Hematopoietic multipotent progenitor cell treated with erythropoietin and hydrocortisone succinate and interleukin-3 and kit ligand, for 6 days (in vitro differentiated cells): ENCODE measurements at regions not wholly inside any gene's neighbourhood (a gene's known extent, or its start where the extent isn't known, plus 50 kb on each side); places are given as distances from the start of the nearest gene placed in this dataset.

Experiments used
- DNase-seq: peaks from one replicate; pipeline ENCODE4 v3.0.0-alpha.2; 2015

- DNase-seq: no peak
Observed at GRCh38 chr4:123575291-123575690, 178.7 kb downstream of the SPRY1 start.

- DNase-seq: no peak
Observed at GRCh38 chr4:123577225-123577906, 180.8 kb downstream of the SPRY1 start.

DNA sequence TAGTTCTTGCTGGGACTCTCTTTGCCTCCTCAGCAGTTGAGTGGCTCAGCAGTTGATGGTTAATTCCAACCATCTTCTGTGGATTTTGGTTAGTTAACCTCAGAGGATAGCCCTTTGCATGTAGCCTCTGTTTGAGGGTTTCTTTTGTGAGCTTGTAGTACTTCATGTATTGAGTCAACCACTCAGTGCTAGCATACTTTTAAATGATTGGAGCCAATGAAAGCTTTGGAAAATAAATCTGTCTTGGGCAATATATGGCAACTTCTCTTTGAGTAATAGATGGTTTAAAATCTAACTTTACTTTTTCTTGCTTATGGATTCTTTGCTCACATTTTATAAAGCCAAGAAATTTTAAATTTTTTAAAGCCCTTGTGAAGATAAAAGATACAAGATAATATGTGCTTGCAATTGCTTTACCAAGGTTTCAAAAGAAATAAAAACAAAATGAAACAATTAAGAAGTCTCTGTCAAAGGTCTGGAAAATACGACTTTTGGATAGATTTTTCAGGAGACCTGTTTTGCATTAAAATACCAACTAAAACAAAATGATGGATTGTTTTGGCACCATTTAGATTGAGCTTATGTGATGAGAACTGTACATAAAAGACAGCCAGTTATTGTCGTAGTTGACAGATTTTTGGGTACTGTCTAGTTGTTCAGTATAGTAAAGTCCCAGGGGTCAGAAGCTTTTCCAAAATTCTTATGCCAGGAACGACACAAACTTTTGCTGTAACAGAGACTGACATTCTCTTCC is 181.9 kb downstream of the SPRY1 start:
- DNase-seq: no peak

- no peak for DNase-seq
Observed at GRCh38 chr4:123579961-123580360, 183.4 kb downstream of the SPRY1 start.

GRCh38 chr4:123580981-123581664 is 184.5 kb downstream of the SPRY1 start:
- DNase-seq: no peak

- no peak for DNase-seq
Observed at GRCh38 chr4:123581802-123582201, 185.2 kb downstream of the SPRY1 start.

- no peak for DNase-seq
Observed at GRCh38 chr4:123583043-123583442, 186.4 kb downstream of the SPRY1 start.

DNA sequence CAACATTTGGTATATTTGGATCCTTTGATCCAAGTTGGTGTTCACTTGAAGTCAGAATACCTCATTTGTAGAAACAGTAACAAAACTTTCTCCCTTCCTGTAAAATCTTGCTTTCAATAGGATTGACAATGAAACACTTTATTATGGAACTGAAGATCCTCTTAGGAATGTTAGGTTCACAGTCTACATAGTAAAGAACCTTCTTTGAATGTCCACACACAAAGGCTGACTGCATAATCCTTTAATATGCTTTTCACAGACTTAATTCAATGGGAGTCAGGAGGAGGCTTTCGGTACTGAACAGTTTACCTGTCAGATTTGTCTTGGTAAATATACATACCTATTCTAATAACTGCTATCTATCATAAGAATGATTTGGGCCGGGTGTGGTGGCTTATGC is 188.5 kb downstream of the SPRY1 start:
- DNase-seq: no peak

- DNase-seq: peak; percentile 86
Observed at GRCh38 chr4:123587983-123588494, 191.4 kb downstream of the SPRY1 start.

- DNase-seq: no peak
Observed at GRCh38 chr4:123588631-123589241, 192.1 kb downstream of the SPRY1 start.

DNA sequence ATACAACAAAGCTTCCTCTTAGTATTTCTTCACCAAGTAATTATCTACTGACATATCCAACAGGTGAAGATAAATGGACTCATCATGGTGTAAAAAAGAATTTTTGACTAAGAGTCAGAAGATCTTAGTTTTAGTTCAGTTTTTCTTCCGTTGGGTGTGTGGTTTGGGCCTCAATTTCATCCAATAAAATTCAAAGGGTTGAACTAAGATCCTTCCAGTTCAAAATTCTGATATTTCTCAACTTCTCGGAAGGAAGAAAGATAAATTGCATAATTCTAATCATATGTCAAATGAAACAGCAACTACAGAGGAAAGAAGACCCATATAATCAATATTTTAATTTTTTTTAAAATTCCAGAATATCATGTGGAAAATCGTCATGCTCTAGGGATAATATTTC is 192.7 kb downstream of the SPRY1 start:
- no peak for DNase-seq

GRCh38 chr4:123591875-123592274 is 195.3 kb downstream of the SPRY1 start:
- no peak for DNase-seq

DNA sequence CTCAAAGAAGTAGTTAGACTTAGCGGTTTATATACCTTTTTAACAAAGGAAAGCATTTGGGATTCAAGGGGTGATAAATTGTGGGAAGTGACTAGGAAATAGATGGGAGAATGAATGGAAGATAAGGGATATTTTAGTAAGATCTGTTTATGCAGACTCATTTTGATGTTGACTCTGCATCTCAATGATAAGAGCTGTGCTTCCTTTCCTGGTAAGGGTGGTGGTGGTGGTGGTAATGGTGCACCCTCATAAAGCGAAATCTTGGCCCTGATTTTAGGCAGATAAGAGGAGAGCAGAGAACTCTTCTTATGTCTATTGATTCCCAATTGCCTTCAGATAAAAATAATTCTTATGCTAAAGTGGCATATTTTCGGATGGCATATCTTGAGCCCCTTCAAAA is 197.1 kb downstream of the SPRY1 start:
- DNase-seq: peak; percentile 41

- no peak for DNase-seq
Observed at GRCh38 chr4:123596805-123597204, 200.2 kb downstream of the SPRY1 start.

GRCh38 chr4:123597586-123597985 is 201.0 kb downstream of the SPRY1 start:
- DNase-seq: no peak

GRCh38 chr4:123598331-123598730 is 201.7 kb downstream of the SPRY1 start:
- no peak for DNase-seq

- DNase-seq: peak; percentile 64
Observed at GRCh38 chr4:123599061-123599919, 202.7 kb downstream of the SPRY1 start.

GRCh38 chr4:123599920-123600810 is 203.6 kb downstream of the SPRY1 start:
- peak; percentile 99 for DNase-seq

DNA sequence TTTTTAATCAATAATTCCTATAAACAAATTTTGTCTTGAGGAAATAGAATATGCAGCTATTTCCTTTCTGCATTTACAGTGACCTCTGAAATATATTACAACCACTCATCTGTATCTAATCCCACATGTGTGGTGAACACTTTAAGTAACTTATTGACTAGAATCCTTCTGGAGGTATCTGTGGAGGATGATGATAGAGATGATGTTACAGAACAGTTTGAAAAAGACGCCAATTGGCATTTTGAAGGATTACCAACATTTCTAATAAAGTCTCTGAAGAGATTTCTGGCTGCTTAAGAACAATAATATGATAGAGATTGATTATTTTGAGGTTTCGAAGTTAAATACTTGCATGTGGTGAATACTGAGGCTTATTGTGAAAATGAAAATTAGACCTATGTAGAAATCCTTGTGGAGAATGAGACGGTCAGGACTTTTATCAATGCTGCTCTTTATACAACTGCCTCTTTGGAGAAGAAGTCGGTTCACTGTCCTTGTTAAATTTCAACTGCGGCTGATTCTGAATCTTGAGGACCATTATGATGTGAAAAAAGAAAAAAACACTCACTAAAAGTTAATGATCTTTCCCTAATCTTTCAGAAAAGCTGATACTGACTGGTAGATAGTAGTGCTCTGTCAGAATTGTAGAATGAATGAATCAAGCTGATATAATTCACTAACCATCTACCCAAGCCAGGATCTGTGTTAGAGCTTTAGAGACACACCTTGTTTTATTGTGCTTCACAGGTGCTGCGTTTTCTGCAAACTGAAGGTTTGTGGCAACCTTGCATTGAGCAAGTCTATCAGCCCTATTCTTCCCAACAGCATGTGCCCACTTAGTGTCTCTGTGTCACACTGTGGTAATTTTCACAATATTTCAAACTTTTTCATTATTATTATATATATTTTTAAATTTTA is 204.7 kb downstream of the SPRY1 start:
- no peak for DNase-seq

- DNase-seq: no peak
Observed at GRCh38 chr4:123602007-123602406, 205.4 kb downstream of the SPRY1 start.
